GM19324 (cell line): ENCODE measurements at regions not wholly inside any gene's neighbourhood (a gene's known extent, or its start where the extent isn't known, plus 50 kb on each side); places are given as distances from the start of the nearest gene placed in this dataset.
A peak's percentile ranks its signal among the peaks of the same experiment; 100 is the strongest.

Source experiments
- ATAC-seq: cut with Tn5 transposase; IDR thresholded peaks from one replicate; pipeline ENCODE4 v1.9.1; 2021; ENCODE audit warnings: mild to moderate bottlenecking, moderate library complexity; ENCODE audit not compliant: unreplicated experiment, low FRiP score

- no peak for ATAC-seq
Measured at GRCh38 chr10:88122145-88122544, 258.7 kb downstream of the PTEN start.

GRCh38 chr10:88122576-88122975 is 259.2 kb downstream of the PTEN start:
- no peak for ATAC-seq

DNA sequence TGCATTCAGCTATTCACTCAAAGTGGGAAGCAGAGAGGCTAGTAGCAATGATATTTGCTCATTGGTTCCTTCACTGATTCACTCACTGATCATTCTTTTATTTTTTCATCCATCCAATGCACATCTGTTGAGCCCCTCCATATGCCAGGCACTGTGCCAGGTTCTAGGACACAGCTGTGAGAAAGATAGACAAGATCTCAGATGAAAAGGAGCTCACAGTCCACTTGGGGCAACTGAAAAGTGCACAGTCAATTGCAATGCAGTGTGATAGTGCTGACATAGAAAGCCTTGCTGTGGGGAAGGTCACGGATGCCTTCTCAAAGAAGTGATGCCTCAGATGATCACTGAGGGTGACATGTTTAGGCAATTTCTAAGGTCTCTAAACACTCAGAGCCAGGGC is 262.3 kb downstream of the PTEN start:
- ATAC-seq: no peak

DNA sequence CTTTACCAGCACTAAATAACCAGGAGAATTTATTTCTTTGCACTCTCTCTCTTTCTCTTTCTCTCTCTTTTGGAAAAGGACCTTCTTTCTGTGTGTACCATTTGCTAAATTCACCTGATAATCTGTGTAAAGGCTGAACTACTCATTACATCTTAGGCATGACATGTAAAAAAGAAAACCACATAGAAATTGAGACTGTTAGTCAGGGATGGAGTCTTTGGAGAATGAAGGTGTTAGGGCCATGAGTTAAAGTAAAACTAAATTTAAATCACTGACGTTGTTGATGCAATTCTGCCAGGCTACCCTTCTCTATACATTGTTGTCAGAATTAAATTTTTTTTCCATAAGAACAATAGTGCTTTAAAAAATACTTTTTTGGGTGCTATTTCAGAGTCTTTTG is 263.3 kb downstream of the PTEN start:
- ATAC-seq: no peak

DNA sequence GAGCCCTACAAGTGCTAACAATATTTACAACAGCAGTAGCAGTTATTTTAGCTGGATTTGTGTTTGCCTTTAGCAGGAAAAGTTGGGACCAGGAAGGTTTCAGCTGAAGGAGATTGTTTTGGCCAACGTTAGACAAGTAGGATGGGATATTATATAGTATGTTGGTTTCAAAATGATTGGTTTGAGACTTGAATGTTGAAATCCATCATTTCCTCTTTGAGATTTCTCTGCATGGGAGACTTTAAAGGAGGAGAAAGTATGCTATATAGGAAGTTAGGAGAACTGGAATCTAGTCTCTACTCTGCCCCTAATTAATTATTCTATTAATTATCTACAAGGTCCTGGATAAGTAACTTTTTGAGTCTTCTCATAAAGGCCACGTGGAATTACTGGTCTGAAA is 263.8 kb downstream of the PTEN start:
- no peak for ATAC-seq

GRCh38 chr10:88127766-88128165 is 264.3 kb downstream of the PTEN start:
- ATAC-seq: no peak

GRCh38 chr10:88129013-88129412 is 265.6 kb downstream of the PTEN start:
- no peak for ATAC-seq

DNA sequence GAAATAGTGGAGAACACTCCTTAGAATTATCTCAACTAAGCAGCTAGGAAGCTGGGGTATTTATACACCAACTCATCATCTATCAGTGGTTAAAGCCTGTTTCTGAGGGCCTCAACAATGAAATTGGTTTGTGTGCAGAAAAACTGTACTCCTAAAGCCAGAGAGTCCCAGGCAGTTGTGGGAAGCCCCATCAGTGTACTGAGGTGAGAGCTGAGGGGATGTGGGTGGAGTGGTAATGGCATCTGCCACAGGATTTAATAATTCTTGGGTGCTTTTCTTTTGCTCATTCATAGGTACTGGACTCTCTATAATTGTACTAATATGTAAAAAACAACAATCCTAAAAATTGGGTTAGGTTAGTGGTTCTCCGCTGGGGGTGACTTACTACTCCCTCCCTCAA is 267.5 kb downstream of the PTEN start:
- no peak for ATAC-seq

- no peak for ATAC-seq
Measured at GRCh38 chr10:88131511-88132139, 268.2 kb downstream of the PTEN start.

DNA sequence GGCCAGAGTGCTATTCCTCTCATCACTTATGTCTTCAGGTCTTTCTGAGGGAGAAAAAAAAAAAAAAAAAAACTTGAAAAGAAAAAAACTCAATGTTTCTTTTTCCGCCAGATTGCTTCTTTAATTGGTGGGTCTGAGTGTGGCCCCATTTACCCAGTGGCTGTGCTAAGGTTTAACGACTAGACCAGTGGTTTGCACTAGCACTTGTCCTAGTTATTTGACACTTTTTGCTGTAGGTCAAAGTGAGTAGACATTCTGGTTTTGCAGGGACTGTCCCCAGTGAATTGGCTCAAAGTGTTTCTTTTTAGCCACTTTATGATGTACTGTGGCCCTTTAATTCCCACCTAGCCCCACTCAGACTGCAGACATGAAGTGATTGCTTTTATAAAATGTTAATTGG is 273.3 kb downstream of the PTEN start:
- no peak for ATAC-seq

DNA sequence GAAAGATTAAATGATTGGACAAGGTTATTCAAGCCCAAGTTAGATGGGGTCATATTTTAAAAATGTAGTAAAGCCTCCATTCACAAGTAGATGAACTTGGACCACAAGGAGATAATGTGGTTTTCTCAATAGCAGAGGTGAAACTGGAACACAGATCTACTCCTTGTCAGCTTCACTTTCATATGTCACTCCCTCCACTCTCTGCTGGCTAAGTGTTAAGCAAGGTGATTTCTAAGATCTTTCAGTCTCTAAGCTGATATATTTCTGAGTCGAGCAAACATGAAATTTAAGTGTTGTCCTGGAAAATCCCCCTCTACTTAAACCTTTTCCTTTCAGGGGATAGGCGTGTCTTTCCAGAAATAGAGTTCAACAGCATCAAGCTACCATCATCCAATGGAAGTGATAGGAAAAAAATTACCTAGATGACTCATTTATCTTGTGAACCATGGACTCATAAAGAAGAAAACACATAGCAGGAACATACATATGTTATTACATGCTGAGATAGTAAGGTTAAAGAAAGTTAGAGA is 275.0 kb downstream of the PTEN start:
- peak; percentile 82 for ATAC-seq

- no peak for ATAC-seq
Measured at GRCh38 chr10:88147000-88147798, 283.8 kb downstream of the PTEN start.

DNA sequence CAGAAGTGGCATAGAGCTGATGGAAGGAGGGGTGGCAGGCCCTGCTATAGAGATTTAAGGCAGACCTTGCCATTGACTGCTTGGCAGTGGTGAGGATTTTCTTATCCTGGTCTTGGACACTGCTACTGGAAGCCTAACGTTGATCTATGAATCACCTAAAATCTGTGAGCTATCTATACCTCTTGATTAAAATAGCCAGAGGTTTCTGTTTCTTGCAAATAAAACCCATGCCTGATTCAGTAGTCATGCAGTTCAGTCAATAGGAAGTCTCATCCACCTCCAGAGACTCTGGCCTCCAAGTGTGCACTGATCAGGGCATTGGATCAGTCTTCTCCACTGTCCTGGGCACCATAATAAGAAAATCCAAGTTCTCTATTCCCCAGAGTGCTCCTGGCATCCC is 286.5 kb downstream of the PTEN start:
- no peak for ATAC-seq

DNA sequence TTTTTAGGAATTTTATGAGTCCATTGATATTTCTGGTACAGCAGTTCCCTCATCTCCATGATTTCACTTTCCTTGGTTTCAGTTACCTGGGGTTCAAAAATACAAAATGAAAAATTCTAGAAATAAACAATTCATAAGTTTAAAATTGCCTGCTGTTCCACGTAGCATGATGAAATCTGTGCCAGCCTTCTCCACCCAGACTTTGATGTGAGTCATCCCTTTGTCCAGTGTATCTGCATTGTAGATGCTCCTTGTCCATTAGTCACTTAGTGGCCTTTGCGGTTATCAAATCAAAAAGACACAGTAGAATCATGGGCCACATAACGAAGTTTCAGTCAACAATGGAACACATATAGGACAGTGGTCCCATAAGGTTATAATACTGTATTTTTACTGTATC is 286.9 kb downstream of the PTEN start:
- ATAC-seq: no peak

DNA sequence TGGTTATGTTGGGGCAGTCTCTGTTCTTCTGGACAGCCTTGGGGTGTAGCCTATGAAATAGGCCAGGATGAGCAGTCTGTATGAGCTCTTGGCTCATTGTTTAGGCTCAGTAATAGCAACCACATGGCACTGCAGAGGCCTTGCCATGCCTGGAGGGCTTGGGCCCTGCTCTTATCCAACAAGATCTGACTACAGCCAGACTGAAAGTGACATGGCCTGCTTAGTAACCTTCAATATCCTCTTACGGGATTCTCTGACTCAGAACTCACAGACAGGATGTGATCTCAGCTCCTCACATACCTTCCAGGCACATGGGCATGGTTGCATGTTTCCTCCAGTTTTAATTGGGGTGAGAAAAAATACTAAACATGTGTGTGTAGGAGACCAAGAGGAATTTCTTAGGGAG is 289.3 kb downstream of the PTEN start:
- peak; percentile 49 for ATAC-seq

GRCh38 chr10:88154596-88155250 is 291.3 kb downstream of the PTEN start:
- ATAC-seq: no peak

GRCh38 chr10:88156341-88156740 is 292.9 kb downstream of the PTEN start:
- no peak for ATAC-seq

DNA sequence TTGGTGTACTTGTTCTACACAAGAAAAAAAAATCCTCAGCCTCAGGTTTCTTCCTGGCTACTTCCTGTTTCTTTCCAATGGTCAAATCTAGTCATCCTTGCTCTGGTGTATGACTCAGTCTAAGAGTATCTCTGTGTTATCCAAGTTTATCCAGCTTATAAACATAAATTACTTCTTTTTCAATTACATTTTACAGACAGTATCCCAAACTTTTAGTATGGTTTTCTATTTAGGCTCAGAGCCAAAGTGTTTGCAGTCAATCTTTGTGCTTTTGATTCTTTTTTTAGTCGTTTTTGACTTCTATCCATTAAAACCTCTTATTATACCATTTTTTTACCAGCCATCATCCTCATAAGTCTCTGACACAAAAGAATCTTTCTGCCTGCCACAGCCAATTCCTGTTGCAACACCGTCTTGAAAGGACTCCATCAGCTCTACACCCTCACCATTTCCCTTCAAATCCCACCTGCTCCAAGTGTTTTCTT is 294.6 kb downstream of the PTEN start:
- no peak for ATAC-seq

DNA sequence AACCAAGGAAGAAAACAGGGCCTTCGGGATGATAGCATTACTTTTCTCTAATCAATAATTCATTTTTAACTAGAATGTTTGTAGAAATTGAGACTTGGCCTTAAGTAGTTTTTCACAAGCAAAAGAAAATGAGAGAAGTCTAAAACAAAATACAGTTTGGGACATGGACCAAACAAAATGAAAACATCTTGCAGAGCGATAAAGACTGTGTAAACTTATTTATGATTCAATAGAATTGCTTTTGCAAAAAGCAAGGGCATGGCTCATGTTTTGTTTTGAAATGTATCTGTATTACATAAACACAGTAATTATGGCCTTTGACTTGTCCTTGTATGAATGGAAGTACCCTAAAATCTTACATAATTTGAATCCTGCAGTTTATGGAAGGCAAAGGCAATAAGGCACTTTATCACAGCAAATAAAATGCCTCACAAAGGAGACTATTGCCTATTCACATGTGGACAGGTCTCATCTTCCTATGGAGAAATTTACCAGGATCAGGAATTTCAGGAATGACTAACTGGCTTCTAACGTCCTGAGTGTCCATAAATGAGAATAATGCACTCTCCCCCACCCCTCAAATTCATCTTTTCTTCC is 295.2 kb downstream of the PTEN start:
- ATAC-seq: no peak

- no peak for ATAC-seq
Measured at GRCh38 chr10:88159127-88159829, 295.9 kb downstream of the PTEN start.
